ENCODE measurements at regions not wholly inside any gene's neighbourhood (a gene's known extent, or its start where the extent isn't known, plus 50 kb on each side); places are given as distances from the start of the nearest gene placed in this dataset.
"Not testable (repeated sequence)": the region's sequence is repeated elsewhere in the genome, so short reads cannot be mapped to it uniquely, and the experiment has no call there.

GRCh38 chr6:135722190-135722589 lies 129.3 kb upstream of the PDE7B start:
- DNase-seq (ENCODE audit: low read depth), result no peak

- DNase-seq (ENCODE audit: low read depth), result peak; percentile 82
These were observed 128.8 kb upstream of the PDE7B start for GRCh38 chr6:135722679-135723078.

DNA sequence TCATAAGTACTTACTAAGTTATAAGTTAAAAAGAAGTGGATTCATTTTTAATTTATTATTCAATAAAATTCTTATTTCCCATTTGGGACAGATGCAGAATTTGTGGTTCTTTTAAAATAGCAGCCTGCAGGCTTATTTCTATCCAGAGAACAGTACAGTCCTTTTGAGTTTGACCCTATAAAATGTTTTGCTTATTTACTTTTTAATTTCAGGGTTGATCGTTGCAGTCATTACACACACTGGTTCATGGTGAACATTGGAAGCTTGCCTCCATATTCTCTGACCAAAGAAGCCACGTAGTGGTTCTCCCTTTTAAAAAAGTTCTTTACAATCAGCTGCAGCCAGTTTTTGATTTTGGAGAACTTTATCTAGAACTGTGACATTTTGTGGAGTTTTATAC lies 122.9 kb upstream of the PDE7B start:
- no peak for DNase-seq (ENCODE audit: low read depth)

- DNase-seq (ENCODE audit: low read depth), result no peak
These were observed 120.4 kb upstream of the PDE7B start for GRCh38 chr6:135731116-135731515.

- DNase-seq (ENCODE audit: low read depth), result not testable (repeated sequence)
These were observed 115.2 kb upstream of the PDE7B start for GRCh38 chr6:135736351-135736750.

GRCh38 chr6:135738636-135739035 lies 112.9 kb upstream of the PDE7B start:
- no peak for DNase-seq (ENCODE audit: low read depth)

GRCh38 chr6:135739288-135739687 lies 112.2 kb upstream of the PDE7B start:
- DNase-seq (ENCODE audit: low read depth), result peak; percentile 93

GRCh38 chr6:135740580-135740979 lies 110.9 kb upstream of the PDE7B start:
- no peak for DNase-seq (ENCODE audit: low read depth)

- no peak for DNase-seq (ENCODE audit: low read depth)
These were observed 108.0 kb upstream of the PDE7B start for GRCh38 chr6:135743476-135743875.

DNA sequence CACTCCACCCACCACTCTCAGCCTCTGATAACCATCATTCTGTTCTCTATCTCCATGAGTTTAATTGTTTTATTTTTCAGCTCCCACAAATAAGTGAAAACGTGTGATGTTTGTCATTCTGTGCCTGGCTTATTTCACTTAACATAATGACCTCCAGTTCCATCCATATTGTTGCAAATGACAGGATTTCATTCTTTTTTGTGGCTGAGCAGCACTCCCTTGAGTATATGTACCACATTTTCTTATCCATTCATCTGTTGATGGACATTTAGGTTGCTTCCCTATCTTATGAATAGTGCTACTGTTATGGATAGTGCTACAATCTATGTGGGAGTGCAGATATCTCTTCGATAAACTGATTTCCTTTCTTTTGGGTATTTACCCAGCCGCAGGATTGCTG lies 103.3 kb upstream of the PDE7B start:
- no peak for DNase-seq (ENCODE audit: low read depth)

DNA sequence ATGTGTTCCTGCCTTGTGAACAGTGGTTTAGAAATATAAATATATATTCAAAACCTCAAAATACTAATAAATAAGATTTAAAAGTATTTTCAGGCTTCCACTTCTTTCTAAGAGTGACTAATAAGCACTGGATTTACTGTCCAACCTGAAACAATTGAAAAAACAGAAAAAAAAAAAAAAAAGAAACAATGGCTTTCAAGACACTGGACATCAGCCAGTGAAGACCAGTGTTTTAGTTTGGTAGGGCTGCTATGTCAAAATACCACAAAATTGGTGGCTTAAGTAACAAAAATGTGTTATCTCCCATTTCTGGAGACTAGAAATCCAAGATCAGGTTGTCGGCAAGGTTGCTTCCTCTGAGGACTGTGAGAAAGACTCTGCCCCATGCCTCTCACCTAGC lies 101.4 kb upstream of the PDE7B start:
- DNase-seq (ENCODE audit: low read depth), result no peak

GRCh38 chr6:135753196-135753595 lies 98.3 kb upstream of the PDE7B start:
- no peak for DNase-seq (ENCODE audit: low read depth)

GRCh38 chr6:135759831-135760230 lies 91.7 kb upstream of the PDE7B start:
- DNase-seq (ENCODE audit: low read depth), result peak; percentile 43

DNA sequence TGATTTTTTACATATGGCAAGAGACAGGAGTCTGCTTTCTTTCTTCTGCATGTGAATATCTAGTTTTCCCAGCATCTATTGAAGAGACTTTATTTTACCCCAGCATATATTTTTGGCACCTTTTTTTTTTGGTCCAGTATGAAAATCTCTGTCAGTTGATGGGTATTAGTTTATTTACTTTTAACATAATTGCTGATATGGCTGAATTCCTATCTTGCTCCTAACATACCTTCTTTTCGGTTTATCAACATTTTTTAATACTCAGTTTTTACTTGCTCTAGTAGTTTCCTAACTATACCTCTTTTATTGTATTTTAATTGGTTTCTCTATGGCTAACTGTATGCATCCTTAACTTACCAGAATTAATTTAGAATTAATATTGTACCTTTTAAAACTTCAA lies 77.5 kb upstream of the PDE7B start:
- DNase-seq (ENCODE audit: low read depth), result no peak

- DNase-seq (ENCODE audit: low read depth), result no peak
These were observed 72.3 kb upstream of the PDE7B start for GRCh38 chr6:135779213-135779612.

- DNase-seq (ENCODE audit: low read depth), result no peak
These were observed 71.2 kb upstream of the PDE7B start for GRCh38 chr6:135780326-135780725.

- DNase-seq (ENCODE audit: low read depth), result no peak
These were observed 69.0 kb upstream of the PDE7B start for GRCh38 chr6:135782546-135782945.

GRCh38 chr6:135784507-135784906 lies 67.0 kb upstream of the PDE7B start:
- no peak for DNase-seq (ENCODE audit: low read depth)

DNA sequence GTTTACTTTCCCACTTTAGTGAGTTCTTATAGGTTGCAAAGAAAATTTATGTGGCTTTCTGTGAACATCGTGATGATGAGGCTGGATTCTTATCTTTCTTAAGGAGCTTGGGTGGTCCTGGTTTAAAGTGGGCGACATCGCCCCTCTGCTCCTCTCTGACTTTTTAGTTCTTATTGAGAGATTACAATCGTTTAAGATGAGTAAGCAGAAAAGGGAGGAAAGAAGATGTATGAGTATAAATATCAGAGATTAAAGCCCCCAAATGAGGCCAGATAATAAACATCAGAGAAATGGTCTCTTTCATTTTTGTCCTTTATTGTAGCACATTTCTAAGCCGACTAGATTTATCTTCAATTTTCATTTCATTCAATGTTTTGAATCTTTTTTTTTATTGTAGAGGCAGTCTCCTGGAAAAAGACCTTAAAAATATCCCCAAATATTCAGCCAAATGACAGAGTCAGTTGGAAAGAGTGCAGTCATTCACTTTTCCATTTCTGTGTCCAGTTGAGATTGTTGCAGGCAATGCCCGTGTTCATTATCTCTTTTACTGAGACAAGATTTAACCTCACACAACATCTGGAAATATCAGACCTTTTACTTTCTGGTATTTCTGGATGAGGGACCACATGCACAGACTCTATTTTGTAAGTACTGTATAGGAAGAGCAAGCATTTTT lies 62.0 kb upstream of the PDE7B start:
- DNase-seq (ENCODE audit: low read depth), result no peak

DNA sequence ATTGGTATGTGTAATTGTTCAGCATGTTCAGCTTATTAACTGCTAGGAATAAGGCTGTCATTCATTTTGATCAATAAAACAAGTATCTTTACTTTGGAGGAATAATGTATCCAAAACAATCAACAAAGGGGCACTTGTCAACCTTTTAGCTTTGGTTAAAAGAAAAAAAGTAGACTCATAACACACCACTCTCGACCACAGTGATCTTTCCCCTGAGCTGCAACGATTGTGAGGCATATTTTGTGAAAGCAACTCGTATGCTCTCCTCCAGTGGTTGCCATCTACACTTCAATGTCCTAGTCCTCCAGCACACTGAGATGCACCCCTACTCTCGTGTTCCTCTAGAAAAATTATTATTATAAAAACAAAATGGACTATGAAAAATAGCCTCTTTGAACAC lies 60.1 kb upstream of the PDE7B start:
- DNase-seq (ENCODE audit: low read depth), result no peak

GRCh38 chr6:135796643-135797305 lies 54.7 kb upstream of the PDE7B start:
- no peak for DNase-seq (ENCODE audit: low read depth)

- no peak for DNase-seq (ENCODE audit: low read depth)
These were observed 54.1 kb upstream of the PDE7B start for GRCh38 chr6:135797361-135797760.

DNA sequence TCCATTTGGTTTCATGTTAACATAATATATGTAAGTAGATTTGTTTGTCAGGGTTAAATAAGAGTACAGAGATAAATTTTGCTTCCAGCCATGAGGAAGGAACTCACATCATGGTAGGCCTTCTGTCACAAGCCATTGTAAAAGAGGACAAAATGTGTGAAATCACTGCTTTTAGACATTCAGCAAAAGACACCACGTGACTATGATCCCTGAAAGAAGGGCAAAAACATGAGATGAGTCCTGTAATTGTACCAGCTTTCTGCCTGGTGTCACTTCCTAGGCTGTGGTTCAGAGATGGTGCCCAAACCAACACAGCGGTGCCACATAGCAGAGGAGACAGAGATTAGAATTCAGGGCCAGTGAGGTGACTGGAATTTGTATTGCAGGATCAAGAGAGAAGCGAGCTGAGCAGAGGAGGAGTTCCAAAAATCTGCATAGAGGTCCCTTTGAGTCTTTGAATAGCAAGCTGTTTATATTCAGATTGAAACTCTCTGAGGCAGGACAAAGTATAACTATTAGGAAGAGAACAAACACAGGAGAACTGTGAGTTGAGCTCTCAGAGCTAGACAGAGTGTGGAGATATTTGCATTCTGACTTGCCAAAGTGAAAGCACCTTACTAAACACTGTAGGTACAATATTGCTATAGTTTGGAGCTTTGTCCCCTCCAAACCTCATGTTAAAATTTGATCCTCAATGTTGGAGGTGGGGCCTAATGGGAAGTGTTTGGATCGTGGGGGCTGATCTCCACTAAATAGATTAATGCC lies 52.6 kb upstream of the PDE7B start:
- no peak for DNase-seq (ENCODE audit: low read depth)
